Neural cell (in vitro differentiated cells): ENCODE measurements at regions not wholly inside any gene's neighbourhood (a gene's known extent, or its start where the extent isn't known, plus 50 kb on each side); places are given as distances from the start of the nearest gene placed in this dataset.

Experiments used
- EZH2 ChIP-seq: fragments of 200-600, 300-800 bp; shearing (Covaris generic), sonication (generic); IDR thresholded peaks from 2 replicates; pipeline ENCODE4 v1.6.1; 2014; ENCODE audit warnings: antibody characterized with exemption, low read length, borderline replicate concordance, mild to moderate bottlenecking; ENCODE audit not compliant: insufficient read depth, poor library complexity, severe bottlenecking
- MXI1 ChIP-seq: fragments of 450-650 bp; conservative IDR thresholded peaks from 2 replicates; pipeline ENCODE4 v1.6.1; 2014; ENCODE audit warnings: antibody characterized with exemption, mild to moderate bottlenecking; ENCODE audit not compliant: poor library complexity, severe bottlenecking
- POLR2AphosphoS5 ChIP-seq: IDR thresholded peaks from 2 replicates; pipeline ENCODE4 v1.6.1; 2012
- TF ChIP-seq, protein P1 (sequence below): fragments of 450-650 bp; IDR thresholded peaks from 2 replicates; pipeline ENCODE4 v1.5.1; 2014; ENCODE audit warnings: antibody characterized with exemption, mild to moderate bottlenecking, moderate library complexity; ENCODE audit not compliant: poor library complexity, severe bottlenecking

DNA sequence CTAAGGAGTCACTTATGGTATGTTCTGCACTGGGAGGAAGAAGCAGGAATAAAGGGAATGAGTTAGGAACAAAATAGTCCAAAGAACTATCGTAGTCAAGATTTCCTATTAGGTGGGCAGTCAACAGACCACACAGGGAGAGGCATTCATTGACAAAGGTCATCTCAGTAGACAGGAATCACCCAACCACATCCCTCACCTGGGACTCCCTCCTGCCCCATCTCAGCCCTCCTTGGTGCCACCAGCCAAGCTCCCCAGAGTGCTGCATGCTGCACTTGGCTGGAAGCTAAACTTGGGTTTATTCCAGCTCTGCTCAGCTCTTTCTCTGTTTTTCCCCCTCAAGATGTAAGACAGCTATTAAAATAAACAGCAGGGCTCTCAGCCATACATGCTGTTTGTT is 72.3 kb upstream of the CTNNB1 start:
- TF ChIP-seq MXI1 (no peak), EZH2 (no peak), POLR2AphosphoS5 (no peak)
- TF ChIP-seq, protein P1, sequence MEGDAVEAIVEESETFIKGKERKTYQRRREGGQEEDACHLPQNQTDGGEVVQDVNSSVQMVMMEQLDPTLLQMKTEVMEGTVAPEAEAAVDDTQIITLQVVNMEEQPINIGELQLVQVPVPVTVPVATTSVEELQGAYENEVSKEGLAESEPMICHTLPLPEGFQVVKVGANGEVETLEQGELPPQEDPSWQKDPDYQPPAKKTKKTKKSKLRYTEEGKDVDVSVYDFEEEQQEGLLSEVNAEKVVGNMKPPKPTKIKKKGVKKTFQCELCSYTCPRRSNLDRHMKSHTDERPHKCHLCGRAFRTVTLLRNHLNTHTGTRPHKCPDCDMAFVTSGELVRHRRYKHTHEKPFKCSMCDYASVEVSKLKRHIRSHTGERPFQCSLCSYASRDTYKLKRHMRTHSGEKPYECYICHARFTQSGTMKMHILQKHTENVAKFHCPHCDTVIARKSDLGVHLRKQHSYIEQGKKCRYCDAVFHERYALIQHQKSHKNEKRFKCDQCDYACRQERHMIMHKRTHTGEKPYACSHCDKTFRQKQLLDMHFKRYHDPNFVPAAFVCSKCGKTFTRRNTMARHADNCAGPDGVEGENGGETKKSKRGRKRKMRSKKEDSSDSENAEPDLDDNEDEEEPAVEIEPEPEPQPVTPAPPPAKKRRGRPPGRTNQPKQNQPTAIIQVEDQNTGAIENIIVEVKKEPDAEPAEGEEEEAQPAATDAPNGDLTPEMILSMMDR = no peak
